ENCODE measurements at regions not wholly inside any gene's neighbourhood (a gene's known extent, or its start where the extent isn't known, plus 50 kb on each side); places are given as distances from the start of the nearest gene placed in this dataset.

DNA sequence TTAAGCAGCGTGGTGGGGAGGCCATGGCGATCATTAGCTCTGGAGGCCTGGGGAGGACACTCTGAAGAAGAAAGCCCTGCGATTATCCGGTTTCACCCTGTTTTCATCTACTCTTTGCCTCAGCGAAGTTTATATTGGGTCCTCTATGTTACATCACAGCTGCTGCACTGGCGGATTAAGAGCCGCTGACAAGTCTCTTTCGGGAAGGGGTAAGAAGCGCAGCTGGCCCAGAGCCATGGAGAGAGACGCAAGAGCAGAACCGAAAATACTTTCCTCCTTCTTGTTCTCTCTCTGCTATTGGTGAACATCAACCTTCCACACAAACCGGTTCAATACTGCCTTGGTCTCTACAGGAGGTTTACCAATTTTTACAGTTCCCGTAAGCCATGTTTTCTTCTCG, 291.5 kb downstream of the FAM72C start:
- TF ChIP-seq, protein P1, sequence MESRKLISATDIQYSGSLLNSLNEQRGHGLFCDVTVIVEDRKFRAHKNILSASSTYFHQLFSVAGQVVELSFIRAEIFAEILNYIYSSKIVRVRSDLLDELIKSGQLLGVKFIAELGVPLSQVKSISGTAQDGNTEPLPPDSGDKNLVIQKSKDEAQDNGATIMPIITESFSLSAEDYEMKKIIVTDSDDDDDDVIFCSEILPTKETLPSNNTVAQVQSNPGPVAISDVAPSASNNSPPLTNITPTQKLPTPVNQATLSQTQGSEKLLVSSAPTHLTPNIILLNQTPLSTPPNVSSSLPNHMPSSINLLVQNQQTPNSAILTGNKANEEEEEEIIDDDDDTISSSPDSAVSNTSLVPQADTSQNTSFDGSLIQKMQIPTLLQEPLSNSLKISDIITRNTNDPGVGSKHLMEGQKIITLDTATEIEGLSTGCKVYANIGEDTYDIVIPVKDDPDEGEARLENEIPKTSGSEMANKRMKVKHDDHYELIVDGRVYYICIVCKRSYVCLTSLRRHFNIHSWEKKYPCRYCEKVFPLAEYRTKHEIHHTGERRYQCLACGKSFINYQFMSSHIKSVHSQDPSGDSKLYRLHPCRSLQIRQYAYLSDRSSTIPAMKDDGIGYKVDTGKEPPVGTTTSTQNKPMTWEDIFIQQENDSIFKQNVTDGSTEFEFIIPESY (IDR thresholded peaks at IDR 0.05; ENCODE audit: borderline replicate concordance, low read depth), result no peak
- TF ChIP-seq, protein P2, sequence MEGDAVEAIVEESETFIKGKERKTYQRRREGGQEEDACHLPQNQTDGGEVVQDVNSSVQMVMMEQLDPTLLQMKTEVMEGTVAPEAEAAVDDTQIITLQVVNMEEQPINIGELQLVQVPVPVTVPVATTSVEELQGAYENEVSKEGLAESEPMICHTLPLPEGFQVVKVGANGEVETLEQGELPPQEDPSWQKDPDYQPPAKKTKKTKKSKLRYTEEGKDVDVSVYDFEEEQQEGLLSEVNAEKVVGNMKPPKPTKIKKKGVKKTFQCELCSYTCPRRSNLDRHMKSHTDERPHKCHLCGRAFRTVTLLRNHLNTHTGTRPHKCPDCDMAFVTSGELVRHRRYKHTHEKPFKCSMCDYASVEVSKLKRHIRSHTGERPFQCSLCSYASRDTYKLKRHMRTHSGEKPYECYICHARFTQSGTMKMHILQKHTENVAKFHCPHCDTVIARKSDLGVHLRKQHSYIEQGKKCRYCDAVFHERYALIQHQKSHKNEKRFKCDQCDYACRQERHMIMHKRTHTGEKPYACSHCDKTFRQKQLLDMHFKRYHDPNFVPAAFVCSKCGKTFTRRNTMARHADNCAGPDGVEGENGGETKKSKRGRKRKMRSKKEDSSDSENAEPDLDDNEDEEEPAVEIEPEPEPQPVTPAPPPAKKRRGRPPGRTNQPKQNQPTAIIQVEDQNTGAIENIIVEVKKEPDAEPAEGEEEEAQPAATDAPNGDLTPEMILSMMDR (IDR thresholded peaks at IDR 0.05), result no peak
- TF ChIP-seq POLR2AphosphoS5 (IDR thresholded peaks at IDR 0.05; ENCODE audit: low read depth, low read length) (no peak), RCOR1 (IDR thresholded peaks at IDR 0.05; ENCODE audit: low read length) (no peak), RXRA (IDR thresholded peaks at IDR 0.05; ENCODE audit: borderline replicate concordance, low read depth) (no peak)
